GM12872 (cell line): ENCODE measurements at regions not wholly inside any gene's neighbourhood (a gene's known extent, or its start where the extent isn't known, plus 50 kb on each side); places are given as distances from the start of the nearest gene placed in this dataset.

Source experiments
- CTCF ChIP-seq: IDR thresholded peaks from 3 replicates; pipeline ENCODE4 v1.5.1; 2011; ENCODE audit warnings: low read depth, mild to moderate bottlenecking, low read length, moderate library complexity; ENCODE audit not compliant: insufficient read depth

GRCh38 chr18:45119876-45120275 lies 439.2 kb downstream of the SETBP1 start:
- no peak for TF ChIP-seq CTCF

GRCh38 chr18:45121146-45121545 lies 440.5 kb downstream of the SETBP1 start:
- TF ChIP-seq CTCF, result no peak

- TF ChIP-seq CTCF, result no peak
Measured at GRCh38 chr18:45122506-45122905, 441.8 kb downstream of the SETBP1 start.

GRCh38 chr18:45127405-45127804 lies 446.7 kb downstream of the SETBP1 start:
- TF ChIP-seq CTCF, result no peak

GRCh38 chr18:45133276-45133675 lies 452.6 kb downstream of the SETBP1 start:
- TF ChIP-seq CTCF, result no peak

GRCh38 chr18:45136381-45137086 lies 455.8 kb downstream of the SETBP1 start:
- TF ChIP-seq CTCF, result no peak

- TF ChIP-seq CTCF, result no peak
Measured at GRCh38 chr18:45137087-45137419, 456.4 kb downstream of the SETBP1 start.
